Kidney epithelial cell (primary cell): ENCODE measurements at regions not wholly inside any gene's neighbourhood (a gene's known extent, or its start where the extent isn't known, plus 50 kb on each side); places are given as distances from the start of the nearest gene placed in this dataset.

Experiments used
- DNase-seq: peaks from one replicate; pipeline ENCODE4 v3.0.0-alpha.2; 2010; ENCODE audit warnings: low read depth
- H3K27me3 ChIP-seq: 2 replicates; pipeline ENCODE4 v1.6.0; 2011; ENCODE audit warnings: low read length; ENCODE audit not compliant: control insufficient read depth, insufficient read depth
- H3K36me3 ChIP-seq: 2 replicates; pipeline ENCODE4 v1.5.1; 2011; ENCODE audit warnings: low read length; ENCODE audit not compliant: control insufficient read depth, insufficient read depth
- H3K4me3 ChIP-seq: 2 replicates; pipeline ENCODE4 v1.5.1; 2011; ENCODE audit warnings: low read depth, mild to moderate bottlenecking, control low read depth, low read length
- CTCF ChIP-seq: IDR thresholded peaks from 2 replicates; pipeline ENCODE4 v1.5.1; 2011; ENCODE audit warnings: mild to moderate bottlenecking, moderate library complexity, low read length, control low read depth, inconsistent platforms; ENCODE audit not compliant: insufficient read depth, poor library complexity, severe bottlenecking

DNA sequence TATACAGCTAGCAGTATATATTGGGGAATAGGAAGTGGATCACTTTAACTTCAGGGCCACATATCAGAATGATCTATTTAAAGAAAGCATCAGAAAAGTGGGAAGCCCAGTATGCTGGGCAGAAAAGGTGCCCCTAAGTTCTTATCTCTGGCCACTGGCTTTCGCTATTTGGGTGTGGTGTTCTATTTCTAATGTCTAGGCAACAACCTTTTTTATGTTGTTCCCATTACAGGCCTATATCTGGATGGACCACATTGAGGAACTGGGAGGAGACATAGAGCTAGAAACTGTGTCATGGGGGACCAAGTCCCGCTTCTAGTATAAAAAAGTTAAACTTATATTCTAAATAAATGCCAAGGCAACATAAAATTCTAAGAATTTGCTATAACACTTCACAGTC, 935.6 kb downstream of the PDHA2 start:
- no peaks in the 10 kb centered on the region for H3K27me3 ChIP-seq
- no peak overlapping the region for H3K4me3 ChIP-seq
- no peak for DNase-seq
- no peaks in the 10 kb centered on the region for H3K36me3 ChIP-seq
- no peak for TF ChIP-seq CTCF

DNA sequence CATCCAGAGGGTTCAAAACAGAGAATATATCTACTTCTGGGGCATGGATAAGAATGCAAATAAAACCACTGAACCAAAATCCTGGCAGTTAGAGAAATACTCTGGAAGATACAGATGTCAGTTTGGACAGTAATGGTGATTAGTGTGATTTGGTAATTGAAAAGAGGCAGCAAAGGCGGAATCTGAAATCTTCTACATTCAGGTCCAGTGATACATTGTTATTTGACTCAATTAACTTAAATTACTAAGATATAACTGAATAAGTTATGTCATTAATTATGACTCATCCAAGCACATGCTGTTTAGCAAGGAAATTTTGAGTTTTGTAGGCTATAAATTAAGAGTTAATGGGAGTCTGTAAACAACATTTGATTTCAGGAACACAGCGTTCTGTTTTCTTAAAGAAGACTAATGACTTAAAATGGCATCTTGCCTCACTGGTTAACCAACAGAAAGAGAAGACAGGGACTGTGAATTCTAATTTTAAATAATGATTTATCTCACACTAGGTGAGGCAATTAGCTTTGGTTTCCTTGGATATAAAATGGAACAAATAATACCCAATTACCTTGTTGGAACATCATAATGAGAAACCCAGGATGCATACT, 937.1 kb downstream of the PDHA2 start:
- H3K36me3 ChIP-seq = no peaks in the 10 kb centered on the region
- no peak for DNase-seq
- H3K27me3 ChIP-seq = no peaks in the 10 kb centered on the region
- no peak overlapping the region for H3K4me3 ChIP-seq
- TF ChIP-seq CTCF = no peak

DNA sequence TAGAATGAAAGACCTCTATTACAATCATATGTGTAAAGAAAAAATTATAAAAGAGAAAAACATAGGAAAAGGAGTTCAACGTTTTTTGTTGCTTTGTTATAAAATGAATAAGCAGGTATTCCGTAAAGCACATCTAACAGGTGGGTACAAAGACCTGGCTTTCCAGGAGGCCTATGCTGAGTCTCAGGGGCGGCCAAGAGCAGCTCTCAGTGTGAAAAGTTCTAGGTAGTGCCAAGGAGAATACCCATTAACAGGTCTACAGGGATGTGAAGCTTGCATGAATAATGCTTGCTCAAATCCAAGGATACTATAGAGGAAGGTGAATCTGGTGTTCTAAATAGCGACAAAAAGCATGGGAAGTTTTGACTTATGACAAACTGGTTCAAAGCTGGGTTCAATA, 944.4 kb downstream of the PDHA2 start:
- no peak for TF ChIP-seq CTCF
- Histone ChIP-seq H3K4me3 (no peak overlapping the region), H3K27me3 (no peaks in the 10 kb centered on the region), H3K36me3 (no peaks in the 10 kb centered on the region)
- DNase-seq = no peak

- no peaks in the 10 kb centered on the region for H3K36me3 ChIP-seq
- no peak overlapping the region for H3K4me3 ChIP-seq
- DNase-seq = no peak
- TF ChIP-seq CTCF = no peak
- no peaks in the 10 kb centered on the region for H3K27me3 ChIP-seq
These were observed 946.4 kb downstream of the PDHA2 start for GRCh38 chr4:96786306-96786705.

- no peak overlapping the region for H3K4me3 ChIP-seq
- H3K27me3 ChIP-seq = no peaks in the 10 kb centered on the region
- DNase-seq = no peak
- H3K36me3 ChIP-seq = no peaks in the 10 kb centered on the region
- no peak for TF ChIP-seq CTCF
These were observed 947.9 kb downstream of the PDHA2 start for GRCh38 chr4:96787766-96788165.

DNA sequence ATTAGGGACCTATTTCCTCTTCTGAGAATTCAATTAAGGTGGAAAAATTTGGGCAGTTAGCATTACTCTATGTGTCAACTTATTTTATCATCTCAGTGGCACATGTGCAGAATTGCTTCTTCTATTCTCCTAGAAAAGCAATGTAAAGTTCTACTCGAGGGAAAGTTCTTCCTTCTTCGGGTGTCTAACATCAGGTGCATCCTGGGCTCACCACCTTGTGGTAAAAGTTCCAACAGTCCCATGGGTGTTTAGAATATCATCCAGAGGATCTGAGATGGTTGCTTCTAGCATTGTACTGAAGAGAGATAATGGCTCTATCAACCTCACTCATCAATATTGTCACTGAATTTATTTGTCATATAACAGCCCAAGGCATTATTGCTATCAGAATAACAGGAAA, 969.7 kb downstream of the PDHA2 start:
- TF ChIP-seq CTCF = no peak
- DNase-seq = no peak

More for the DNA sequence above, 969.7 kb downstream of the PDHA2 start:
- Histone ChIP-seq H3K4me3 (no peak overlapping the region), H3K36me3 (no peaks in the 10 kb centered on the region), H3K27me3 (no peaks in the 10 kb centered on the region)
